WTC11 (cell line): ENCODE measurements at regions not wholly inside any gene's neighbourhood (a gene's known extent, or its start where the extent isn't known, plus 50 kb on each side); places are given as distances from the start of the nearest gene placed in this dataset.

ENCODE experiments used
- HMGA2 ChIP-seq: fragments of 250-450 bp; sonication (Bioruptor Pico); IDR thresholded peaks from 2 replicates; pipeline ENCODE4 v1.4.0; 2021; ENCODE audit warnings: mild to moderate bottlenecking, moderate library complexity
- IRF2 ChIP-seq: sonication (generic); formaldehyde crosslinking; IDR thresholded peaks from 2 replicates; pipeline ENCODE4 v1.8.0; 2022; ENCODE audit warnings: low read depth, missing genetic modification reagents, borderline replicate concordance

DNA sequence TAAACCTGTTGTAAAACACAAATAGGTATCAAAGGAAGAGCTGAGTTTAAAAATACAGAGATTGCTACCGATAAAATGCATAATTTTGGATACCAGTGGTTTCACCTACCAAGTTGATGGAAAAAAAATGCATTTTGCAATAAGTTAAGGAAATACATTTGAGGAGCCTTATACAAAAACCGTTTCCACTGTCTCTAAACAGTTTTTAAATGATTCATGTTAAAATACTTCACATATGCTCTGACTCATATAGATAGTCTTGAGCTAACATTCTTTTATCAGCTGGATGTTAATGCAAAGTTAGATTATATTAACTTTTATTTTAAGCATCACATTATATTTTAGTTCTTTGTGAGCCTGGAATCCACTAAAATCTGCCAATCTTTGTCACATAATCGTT lies 50.6 kb upstream of the ANKRD17 start (continued):
- TF ChIP-seq HMGA2 (CRISPR knock-in tag) (no peak), IRF2 (no peak)
